ENCODE measurements at regions not wholly inside any gene's neighbourhood (a gene's known extent, or its start where the extent isn't known, plus 50 kb on each side); places are given as distances from the start of the nearest gene placed in this dataset.

GRCh38 chr2:39615675-39616074 lies 50.0 kb upstream of the TMEM178A start:
- peaks cover 15% of the 10 kb centered on the region for H3K27me3 ChIP-seq (ENCODE audit: control insufficient read depth, insufficient read depth, low read length)
- in situ Hi-C loops (cut with HindIII; ENCODE audit: low pct_unique_long_range_greater_than_20kb, low sequenced_read_pairs) (no loop called here), intact Hi-C loops (cut with micrococcal nuclease; ENCODE audit: unreplicated experiment) (no loop called here)
- H3K36me3 ChIP-seq (ENCODE audit: control insufficient read depth, insufficient read depth, low read length): no peaks in the 10 kb centered on the region
- no peak overlapping the region for H3K4me3 ChIP-seq (ENCODE audit: low read depth in 2 of 2, low read length in 2 of 2)
- no peaks in the 10 kb centered on the region for H3K4me1 ChIP-seq (ENCODE audit: control insufficient read depth, insufficient read depth, low read length)
- ATAC-seq: no peak
- TF ChIP-seq SIN3A (IDR thresholded peaks at IDR 0.05; ENCODE audit: borderline replicate concordance, insufficient read depth, low read depth, low read length) (no peak), POLR2AphosphoS5 (IDR thresholded peaks at IDR 0.05; ENCODE audit: low read depth, low read length) (no peak), REST (IDR thresholded peaks at IDR 0.05; ENCODE audit: insufficient read depth in 1 of 2, low read depth in 2 of 2, low read length in 1 of 2) (no peak)
- no peaks in the 10 kb centered on the region for H3K9me3 ChIP-seq (ENCODE audit: control insufficient read depth, insufficient read depth, low read depth, low read length)
- POLR2A ChIA-PET: no interaction called here
- no TSS peak for BruUV-seq (replicated peaks)
- no peak overlapping the region for H3K27ac ChIP-seq (ENCODE audit: low read length)
- DNase-seq (ENCODE audit: low read depth, low spot score): no peak
- CTCF ChIA-PET: no interaction called here

Measured in Panc1 (cell line).